MCF 10A (cell line): ENCODE measurements at regions not wholly inside any gene's neighbourhood (a gene's known extent, or its start where the extent isn't known, plus 50 kb on each side); places are given as distances from the start of the nearest gene placed in this dataset.

ENCODE experiments used
- BruUV-seq: library from RNA; stranded (reverse); fragments of 400-500 nt; replicated peaks from 2 replicates; lab custom pipeline; 2021; lab: Mats Ljungman, UMichigan
- CTCF ChIA-PET: fragments of 300-600 bp; sonication (Branson Sonifier 250); formaldehyde crosslinking; extraction: SDS; loops from one replicate; lab custom pipeline; 2021; ENCODE audit warnings: antibody characterized with exemption, inconsistent platforms; lab: Yijun Ruan, JAX
- POLR2A ChIA-PET: fragments of 300-600, 350-650 bp; sonication (Branson Sonifier 250); formaldehyde crosslinking; extraction: SDS; loops from one replicate; lab custom pipeline; 2020; ENCODE audit warnings: antibody characterized with exemption, inconsistent platforms; lab: Yijun Ruan, JAX
- DNase-seq: peaks from one replicate; pipeline ENCODE4 v3.0.0-alpha.2; 2018; ENCODE audit not compliant: unreplicated experiment
- H3K27ac Mint-ChIP-seq: one replicate; pipeline ENCODE4 v1.8.0; 2022; ENCODE audit warnings: mild to moderate bottlenecking, low read depth, mixed read lengths; ENCODE audit not compliant: unreplicated experiment
- H3K27me3 Mint-ChIP-seq: one replicate; pipeline ENCODE4 v1.8.0; 2022; ENCODE audit warnings: mixed read lengths; ENCODE audit not compliant: insufficient read depth, unreplicated experiment
- H3K36me3 Mint-ChIP-seq: one replicate; pipeline ENCODE4 v1.8.0; 2022; ENCODE audit warnings: mild to moderate bottlenecking, moderate library complexity, mixed read lengths; ENCODE audit not compliant: insufficient read depth, unreplicated experiment
- H3K4me1 Mint-ChIP-seq: one replicate; pipeline ENCODE4 v1.8.0; 2022; ENCODE audit warnings: mixed read lengths; ENCODE audit not compliant: insufficient read depth, unreplicated experiment
- H3K4me3 Mint-ChIP-seq: one replicate; pipeline ENCODE4 v1.8.0; 2022; ENCODE audit warnings: mild to moderate bottlenecking, moderate library complexity, mixed read lengths; ENCODE audit not compliant: unreplicated experiment
- H3K9me3 Mint-ChIP-seq: one replicate; pipeline ENCODE4 v1.8.0; 2022; ENCODE audit warnings: mixed read lengths; ENCODE audit not compliant: unreplicated experiment
- CTCF ChIP-seq: fragments of 200-600 bp; IDR thresholded peaks from one replicate; pipeline ENCODE4 v1.8.0; 2022; ENCODE audit warnings: antibody characterized with exemption, mild to moderate bottlenecking; ENCODE audit not compliant: unreplicated experiment
- intact Hi-C: fragments of 100-400 bp; cut with micrococcal nuclease; formaldehyde crosslinking; loops from 2 replicates; pipeline ENCODE4 v1.14.1; 2022

- no peak overlapping the region for H3K4me3 Mint-ChIP-seq
- no peak for TF ChIP-seq CTCF
- H3K36me3 Mint-ChIP-seq, result no peaks in the 10 kb centered on the region
- H3K9me3 Mint-ChIP-seq, result no peaks in the 10 kb centered on the region
- POLR2A ChIA-PET, result interaction anchor here (0.5 kb wide), 1 partner anchor 35 kb away, joined by 3 read pairs; no protein-coding TSS in a partner anchor
- no peak for DNase-seq
- peaks cover 22% of the 10 kb centered on the region for H3K27me3 Mint-ChIP-seq
- intact Hi-C loops, result loop anchor here (10.0 kb wide), 1 partner anchor 207 kb away; no protein-coding TSS in a partner anchor
- no TSS peak for BruUV-seq
- CTCF ChIA-PET, result interaction anchor here (0.6 kb wide), 1 partner anchor 1286 kb away, joined by 3 read pairs; no protein-coding TSS in a partner anchor
- H3K4me1 Mint-ChIP-seq, result peaks cover 6% of the 10 kb centered on the region
- no peak overlapping the region for H3K27ac Mint-ChIP-seq
Measured at GRCh38 chrX:9357518-9358114, 107.2 kb upstream of the TBL1X start.

DNA sequence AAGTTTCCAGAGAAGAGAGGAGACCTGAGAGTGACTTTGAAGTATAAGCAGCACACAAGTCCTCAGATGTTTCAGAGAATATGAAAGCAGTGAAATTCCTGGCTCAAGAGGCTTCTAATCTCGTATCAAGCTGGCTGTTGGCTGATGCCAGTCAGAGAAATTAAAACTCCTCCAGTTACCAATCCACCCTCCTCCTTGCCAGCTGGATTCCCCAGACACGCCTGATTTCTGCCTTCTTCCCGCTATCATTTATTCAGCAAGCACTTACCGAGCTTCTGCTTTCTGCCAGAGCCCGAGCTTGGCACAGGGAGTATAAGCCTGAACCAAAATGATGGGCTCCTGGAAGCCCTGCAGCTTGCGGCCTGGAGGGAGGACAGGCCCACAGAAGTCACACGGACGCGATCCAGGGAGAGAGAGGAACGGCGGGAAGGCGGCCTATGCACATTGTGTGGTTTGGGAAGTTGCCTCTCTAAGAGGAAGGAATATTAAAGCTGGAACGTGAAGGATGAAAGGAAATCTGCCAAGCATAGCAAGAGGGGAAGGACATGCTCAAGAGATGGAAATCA is 102.4 kb upstream of the TBL1X start:
- Mint-ChIP-seq H3K36me3 (no peaks in the 10 kb centered on the region), H3K4me3 (no peak overlapping the region), H3K4me1 (no peaks in the 10 kb centered on the region), H3K9me3 (no peaks in the 10 kb centered on the region), H3K27me3 (peaks cover 27% of the 10 kb centered on the region), H3K27ac (no peak overlapping the region)
- no TSS peak for BruUV-seq
- intact Hi-C loops, result no loop called here
- DNase-seq, result no peak
- no peak for TF ChIP-seq CTCF
- CTCF ChIA-PET, result no interaction called here
- POLR2A ChIA-PET, result no interaction called here

DNA sequence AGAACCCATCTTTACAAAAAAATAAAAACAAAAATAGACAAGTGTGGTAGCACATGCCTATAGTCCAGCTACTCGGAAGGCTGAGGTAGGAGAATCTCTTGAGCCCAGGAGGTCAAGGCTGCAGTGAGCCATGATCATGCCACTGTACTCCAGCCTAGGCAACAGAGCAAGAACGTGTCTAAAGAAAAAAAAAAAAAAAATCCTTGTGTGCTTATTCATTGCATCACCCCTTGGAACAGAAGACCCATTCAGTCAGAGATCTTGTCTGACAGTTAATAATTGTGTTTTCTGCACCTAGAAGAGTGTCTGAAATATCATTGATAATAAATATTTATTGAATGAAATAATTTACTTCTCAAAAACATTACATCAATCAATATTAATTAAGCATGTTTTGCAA is 97.4 kb upstream of the TBL1X start:
- intact Hi-C loops, result no loop called here
- POLR2A ChIA-PET, result no interaction called here
- Mint-ChIP-seq H3K36me3 (no peaks in the 10 kb centered on the region), H3K4me3 (no peak overlapping the region), H3K4me1 (no peaks in the 10 kb centered on the region), H3K27me3 (peaks cover 56% of the 10 kb centered on the region), H3K9me3 (no peaks in the 10 kb centered on the region), H3K27ac (no peak overlapping the region)
- DNase-seq, result no peak
- CTCF ChIA-PET, result no interaction called here
- BruUV-seq, result no TSS peak
- no peak for TF ChIP-seq CTCF

DNA sequence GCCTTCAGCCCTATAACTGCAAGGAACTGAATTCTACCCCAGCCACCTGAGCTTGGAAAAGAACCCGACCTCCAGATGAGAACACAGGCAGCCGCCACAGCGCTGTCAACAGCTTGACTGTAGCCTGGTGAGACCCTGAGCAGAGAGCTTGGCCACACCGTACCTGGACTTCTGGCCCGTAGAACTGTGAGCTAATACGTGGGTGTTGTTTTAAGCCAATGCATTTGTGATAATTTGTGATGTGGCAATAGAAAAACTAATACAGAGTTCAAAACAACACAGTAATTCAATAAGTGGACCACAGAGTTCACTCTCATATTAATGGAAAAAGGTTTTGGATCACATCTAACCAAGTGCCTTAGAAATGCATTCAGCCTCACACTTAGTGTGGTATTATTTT is 96.6 kb upstream of the TBL1X start:
- Mint-ChIP-seq H3K36me3 (no peaks in the 10 kb centered on the region), H3K27me3 (peaks cover 64% of the 10 kb centered on the region), H3K27ac (no peak overlapping the region), H3K4me3 (no peak overlapping the region), H3K9me3 (peaks cover 6% of the 10 kb centered on the region), H3K4me1 (no peaks in the 10 kb centered on the region)
- BruUV-seq, result no TSS peak
- intact Hi-C loops, result no loop called here
- POLR2A ChIA-PET, result no interaction called here
- CTCF ChIA-PET, result interaction anchor here (0.6 kb wide), 1 partner anchor 382 kb away, joined by 3 read pairs; no protein-coding TSS in a partner anchor
- no peak for DNase-seq
- no peak for TF ChIP-seq CTCF
